ENCODE measurements at regions not wholly inside any gene's neighbourhood (a gene's known extent, or its start where the extent isn't known, plus 50 kb on each side); places are given as distances from the start of the nearest gene placed in this dataset.
"Not testable (repeated sequence)": the region's sequence is repeated elsewhere in the genome, so short reads cannot be mapped to it uniquely, and the experiment has no call there.

- Histone ChIP-seq H3K9me3 (ENCODE audit: control insufficient read depth in 2 of 2, low read length in 2 of 2) (no peaks in the 10 kb centered on the region), H3K36me3 (ENCODE audit: control insufficient read depth in 2 of 2, insufficient read depth in 2 of 2, low read length in 2 of 2) (no peaks in the 10 kb centered on the region), H3K4me1 (ENCODE audit: control insufficient read depth in 2 of 2, insufficient read depth in 2 of 2, low read length in 2 of 2) (no peaks in the 10 kb centered on the region), H3K9ac (ENCODE audit: low read depth in 1 of 2, low read length in 2 of 2) (no peak overlapping the region), H3K27ac (ENCODE audit: low read depth in 2 of 2, low read length in 2 of 2) (no peak overlapping the region), H3K4me3 (ENCODE audit: low read length in 2 of 2) (no peak overlapping the region), H3K27me3 (ENCODE audit: control insufficient read depth in 2 of 2, insufficient read depth in 2 of 2, low read length in 2 of 2) (no peaks in the 10 kb centered on the region)
Observed at GRCh38 chr5:114113604-114114003, 248.3 kb upstream of the KCNN2 start.

GRCh38 chr5:114116981-114117380 lies 244.9 kb upstream of the KCNN2 start:
- H3K4me3 ChIP-seq (ENCODE audit: low read length in 2 of 2): no peak overlapping the region
- no peaks in the 10 kb centered on the region for H3K27me3 ChIP-seq (ENCODE audit: control insufficient read depth in 2 of 2, insufficient read depth in 2 of 2, low read length in 2 of 2)
- H3K36me3 ChIP-seq (ENCODE audit: control insufficient read depth in 2 of 2, insufficient read depth in 2 of 2, low read length in 2 of 2): no peaks in the 10 kb centered on the region
- H3K27ac ChIP-seq (ENCODE audit: low read depth in 2 of 2, low read length in 2 of 2): no peak overlapping the region
- no peaks in the 10 kb centered on the region for H3K4me1 ChIP-seq (ENCODE audit: control insufficient read depth in 2 of 2, insufficient read depth in 2 of 2, low read length in 2 of 2)
- no peaks in the 10 kb centered on the region for H3K9me3 ChIP-seq (ENCODE audit: control insufficient read depth in 2 of 2, low read length in 2 of 2)
- no peak overlapping the region for H3K9ac ChIP-seq (ENCODE audit: low read depth in 1 of 2, low read length in 2 of 2)

- no peak overlapping the region for H3K27ac ChIP-seq (ENCODE audit: low read depth in 2 of 2, low read length in 2 of 2)
- no peak overlapping the region for H3K4me3 ChIP-seq (ENCODE audit: low read length in 2 of 2)
- H3K27me3 ChIP-seq (ENCODE audit: control insufficient read depth in 2 of 2, insufficient read depth in 2 of 2, low read length in 2 of 2): no peaks in the 10 kb centered on the region
- H3K4me1 ChIP-seq (ENCODE audit: control insufficient read depth in 2 of 2, insufficient read depth in 2 of 2, low read length in 2 of 2): no peaks in the 10 kb centered on the region
- no peaks in the 10 kb centered on the region for H3K9me3 ChIP-seq (ENCODE audit: control insufficient read depth in 2 of 2, low read length in 2 of 2)
- H3K36me3 ChIP-seq (ENCODE audit: control insufficient read depth in 2 of 2, insufficient read depth in 2 of 2, low read length in 2 of 2): no peaks in the 10 kb centered on the region
- H3K9ac ChIP-seq (ENCODE audit: low read depth in 1 of 2, low read length in 2 of 2): no peak overlapping the region
Observed at GRCh38 chr5:114118511-114118910, 243.4 kb upstream of the KCNN2 start.

GRCh38 chr5:114120166-114120565 lies 241.7 kb upstream of the KCNN2 start:
- no peak overlapping the region for H3K4me3 ChIP-seq (ENCODE audit: low read length in 2 of 2)
- H3K9ac ChIP-seq (ENCODE audit: low read depth in 1 of 2, low read length in 2 of 2): no peak overlapping the region
- no peaks in the 10 kb centered on the region for H3K27me3 ChIP-seq (ENCODE audit: control insufficient read depth in 2 of 2, insufficient read depth in 2 of 2, low read length in 2 of 2)
- H3K27ac ChIP-seq (ENCODE audit: low read depth in 2 of 2, low read length in 2 of 2): no peak overlapping the region
- no peaks in the 10 kb centered on the region for H3K4me1 ChIP-seq (ENCODE audit: control insufficient read depth in 2 of 2, insufficient read depth in 2 of 2, low read length in 2 of 2)
- H3K9me3 ChIP-seq (ENCODE audit: control insufficient read depth in 2 of 2, low read length in 2 of 2): no peaks in the 10 kb centered on the region
- no peaks in the 10 kb centered on the region for H3K36me3 ChIP-seq (ENCODE audit: control insufficient read depth in 2 of 2, insufficient read depth in 2 of 2, low read length in 2 of 2)

GRCh38 chr5:114122852-114123251 lies 239.0 kb upstream of the KCNN2 start:
- no peaks in the 10 kb centered on the region for H3K27me3 ChIP-seq (ENCODE audit: control insufficient read depth in 2 of 2, insufficient read depth in 2 of 2, low read length in 2 of 2)
- no peak overlapping the region for H3K27ac ChIP-seq (ENCODE audit: low read depth in 2 of 2, low read length in 2 of 2)
- no peak overlapping the region for H3K4me3 ChIP-seq (ENCODE audit: low read length in 2 of 2)
- no peak overlapping the region for H3K9ac ChIP-seq (ENCODE audit: low read depth in 1 of 2, low read length in 2 of 2)
- H3K4me1 ChIP-seq (ENCODE audit: control insufficient read depth in 2 of 2, insufficient read depth in 2 of 2, low read length in 2 of 2): no peaks in the 10 kb centered on the region
- no peaks in the 10 kb centered on the region for H3K36me3 ChIP-seq (ENCODE audit: control insufficient read depth in 2 of 2, insufficient read depth in 2 of 2, low read length in 2 of 2)
- no peaks in the 10 kb centered on the region for H3K9me3 ChIP-seq (ENCODE audit: control insufficient read depth in 2 of 2, low read length in 2 of 2)

- Histone ChIP-seq H3K9ac (ENCODE audit: low read depth in 1 of 2, low read length in 2 of 2) (no peak overlapping the region), H3K4me1 (ENCODE audit: control insufficient read depth in 2 of 2, insufficient read depth in 2 of 2, low read length in 2 of 2) (no peaks in the 10 kb centered on the region), H3K27ac (ENCODE audit: low read depth in 2 of 2, low read length in 2 of 2) (no peak overlapping the region), H3K4me3 (ENCODE audit: low read length in 2 of 2) (no peak overlapping the region), H3K36me3 (ENCODE audit: control insufficient read depth in 2 of 2, insufficient read depth in 2 of 2, low read length in 2 of 2) (no peaks in the 10 kb centered on the region), H3K27me3 (ENCODE audit: control insufficient read depth in 2 of 2, insufficient read depth in 2 of 2, low read length in 2 of 2) (no peaks in the 10 kb centered on the region), H3K9me3 (ENCODE audit: control insufficient read depth in 2 of 2, low read length in 2 of 2) (no peaks in the 10 kb centered on the region)
Observed at GRCh38 chr5:114123654-114124053, 238.2 kb upstream of the KCNN2 start.

- Histone ChIP-seq H3K36me3 (ENCODE audit: control insufficient read depth in 2 of 2, insufficient read depth in 2 of 2, low read length in 2 of 2) (no peaks in the 10 kb centered on the region), H3K4me3 (ENCODE audit: low read length in 2 of 2) (no peak overlapping the region), H3K27me3 (ENCODE audit: control insufficient read depth in 2 of 2, insufficient read depth in 2 of 2, low read length in 2 of 2) (no peaks in the 10 kb centered on the region), H3K27ac (ENCODE audit: low read depth in 2 of 2, low read length in 2 of 2) (no peak overlapping the region), H3K4me1 (ENCODE audit: control insufficient read depth in 2 of 2, insufficient read depth in 2 of 2, low read length in 2 of 2) (no peaks in the 10 kb centered on the region), H3K9ac (ENCODE audit: low read depth in 1 of 2, low read length in 2 of 2) (no peak overlapping the region), H3K9me3 (ENCODE audit: control insufficient read depth in 2 of 2, low read length in 2 of 2) (no peaks in the 10 kb centered on the region)
Observed at GRCh38 chr5:114146398-114146797, 215.5 kb upstream of the KCNN2 start.

GRCh38 chr5:114148253-114148652 lies 213.6 kb upstream of the KCNN2 start:
- no peak overlapping the region for H3K4me3 ChIP-seq (ENCODE audit: low read length in 2 of 2)
- no peaks in the 10 kb centered on the region for H3K36me3 ChIP-seq (ENCODE audit: control insufficient read depth in 2 of 2, insufficient read depth in 2 of 2, low read length in 2 of 2)
- H3K27me3 ChIP-seq (ENCODE audit: control insufficient read depth in 2 of 2, insufficient read depth in 2 of 2, low read length in 2 of 2): no peaks in the 10 kb centered on the region
- H3K4me1 ChIP-seq (ENCODE audit: control insufficient read depth in 2 of 2, insufficient read depth in 2 of 2, low read length in 2 of 2): no peaks in the 10 kb centered on the region
- no peak overlapping the region for H3K27ac ChIP-seq (ENCODE audit: low read depth in 2 of 2, low read length in 2 of 2)
- H3K9ac ChIP-seq (ENCODE audit: low read depth in 1 of 2, low read length in 2 of 2): no peak overlapping the region
- H3K9me3 ChIP-seq (ENCODE audit: control insufficient read depth in 2 of 2, low read length in 2 of 2): no peaks in the 10 kb centered on the region

- not testable (repeated sequence) for H3K27me3 ChIP-seq (ENCODE audit: control insufficient read depth in 2 of 2, insufficient read depth in 2 of 2, low read length in 2 of 2); H3K9me3 ChIP-seq (ENCODE audit: control insufficient read depth in 2 of 2, low read length in 2 of 2); H3K4me3 ChIP-seq (ENCODE audit: low read length in 2 of 2); H3K27ac ChIP-seq (ENCODE audit: low read depth in 2 of 2, low read length in 2 of 2); H3K4me1 ChIP-seq (ENCODE audit: control insufficient read depth in 2 of 2, insufficient read depth in 2 of 2, low read length in 2 of 2); H3K9ac ChIP-seq (ENCODE audit: low read depth in 1 of 2, low read length in 2 of 2); H3K36me3 ChIP-seq (ENCODE audit: control insufficient read depth in 2 of 2, insufficient read depth in 2 of 2, low read length in 2 of 2)
Observed at GRCh38 chr5:114148728-114149127, 213.1 kb upstream of the KCNN2 start.

- H3K36me3 ChIP-seq (ENCODE audit: control insufficient read depth in 2 of 2, insufficient read depth in 2 of 2, low read length in 2 of 2): no peaks in the 10 kb centered on the region
- no peak overlapping the region for H3K4me3 ChIP-seq (ENCODE audit: low read length in 2 of 2)
- H3K4me1 ChIP-seq (ENCODE audit: control insufficient read depth in 2 of 2, insufficient read depth in 2 of 2, low read length in 2 of 2): no peaks in the 10 kb centered on the region
- no peak overlapping the region for H3K9ac ChIP-seq (ENCODE audit: low read depth in 1 of 2, low read length in 2 of 2)
- H3K27ac ChIP-seq (ENCODE audit: low read depth in 2 of 2, low read length in 2 of 2): no peak overlapping the region
- no peaks in the 10 kb centered on the region for H3K27me3 ChIP-seq (ENCODE audit: control insufficient read depth in 2 of 2, insufficient read depth in 2 of 2, low read length in 2 of 2)
- no peaks in the 10 kb centered on the region for H3K9me3 ChIP-seq (ENCODE audit: control insufficient read depth in 2 of 2, low read length in 2 of 2)
Observed at GRCh38 chr5:114152656-114153360, 209.1 kb upstream of the KCNN2 start.

GRCh38 chr5:114153392-114153791 lies 208.5 kb upstream of the KCNN2 start:
- no peak overlapping the region for H3K27ac ChIP-seq (ENCODE audit: low read depth in 2 of 2, low read length in 2 of 2)
- H3K4me3 ChIP-seq (ENCODE audit: low read length in 2 of 2): no peak overlapping the region

More at GRCh38 chr5:114153392-114153791, 208.5 kb upstream of the KCNN2 start:
- Histone ChIP-seq H3K27me3 (ENCODE audit: control insufficient read depth in 2 of 2, insufficient read depth in 2 of 2, low read length in 2 of 2) (no peaks in the 10 kb centered on the region), H3K9me3 (ENCODE audit: control insufficient read depth in 2 of 2, low read length in 2 of 2) (no peaks in the 10 kb centered on the region), H3K36me3 (ENCODE audit: control insufficient read depth in 2 of 2, insufficient read depth in 2 of 2, low read length in 2 of 2) (no peaks in the 10 kb centered on the region), H3K9ac (ENCODE audit: low read depth in 1 of 2, low read length in 2 of 2) (no peak overlapping the region), H3K4me1 (ENCODE audit: control insufficient read depth in 2 of 2, insufficient read depth in 2 of 2, low read length in 2 of 2) (no peaks in the 10 kb centered on the region)

Data from mucosa of rectum (tissue), 2 donors.